ENCODE measurements at regions not wholly inside any gene's neighbourhood (a gene's known extent, or its start where the extent isn't known, plus 50 kb on each side); places are given as distances from the start of the nearest gene placed in this dataset. TPM values are rescaled to one million over a fixed set of nuclear protein-coding genes. Genes with fewer than 3 reads are reported as not detected.

DNA sequence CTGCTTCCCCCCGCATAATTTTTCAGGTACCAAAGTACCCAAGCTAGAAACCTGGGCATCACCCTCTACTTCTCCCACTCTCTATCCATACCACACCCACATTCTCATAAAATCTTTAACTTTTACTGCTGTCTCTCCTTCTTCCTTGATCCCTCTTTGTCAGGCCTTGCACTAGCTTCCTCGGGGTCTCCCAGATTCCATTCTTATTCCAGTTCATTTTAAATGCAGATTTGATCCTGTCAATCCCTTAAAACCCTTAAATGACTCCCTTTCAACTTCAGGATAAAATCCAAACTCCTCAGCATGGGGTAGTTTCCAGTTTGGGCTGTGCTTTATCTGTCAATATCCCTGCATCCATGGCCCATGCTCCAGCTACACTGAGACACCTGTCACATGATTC, 343.5 kb downstream of the PBX1 start:
- Histone ChIP-seq H2AFZ (replicated peaks) (no peak overlapping the region), H3K4me1 (peaks cover 10% of the 10 kb centered on the region), H4K20me1 (ENCODE audit: low read depth) (no peaks in the 10 kb centered on the region), H3K27ac (no peak overlapping the region), H3F3A (ENCODE audit: low read depth) (no peaks in the 10 kb centered on the region), H3K27me3 (no peaks in the 10 kb centered on the region), H3K9me3 (ENCODE audit: low read depth) (no peaks in the 10 kb centered on the region), H3K79me2 (ENCODE audit: low read depth) (no peaks in the 10 kb centered on the region), H3K36me3 (no peaks in the 10 kb centered on the region), H3K4me2 (peak overlapping the region; percentile 45), H3K9ac (no peak overlapping the region), H3K4me3 (no peak overlapping the region)
- DNase-seq (ENCODE audit: low spot score), result peak; percentile 27
- H3K36me3 Mint-ChIP-seq, result no peaks in the 10 kb centered on the region
- TF ChIP-seq EZH2phosphoT487 (IDR thresholded peaks at IDR 0.05) (no peak), EZH2 (IDR thresholded peaks at IDR 0.05) (no peak)
- TF ChIP-seq, protein P1, sequence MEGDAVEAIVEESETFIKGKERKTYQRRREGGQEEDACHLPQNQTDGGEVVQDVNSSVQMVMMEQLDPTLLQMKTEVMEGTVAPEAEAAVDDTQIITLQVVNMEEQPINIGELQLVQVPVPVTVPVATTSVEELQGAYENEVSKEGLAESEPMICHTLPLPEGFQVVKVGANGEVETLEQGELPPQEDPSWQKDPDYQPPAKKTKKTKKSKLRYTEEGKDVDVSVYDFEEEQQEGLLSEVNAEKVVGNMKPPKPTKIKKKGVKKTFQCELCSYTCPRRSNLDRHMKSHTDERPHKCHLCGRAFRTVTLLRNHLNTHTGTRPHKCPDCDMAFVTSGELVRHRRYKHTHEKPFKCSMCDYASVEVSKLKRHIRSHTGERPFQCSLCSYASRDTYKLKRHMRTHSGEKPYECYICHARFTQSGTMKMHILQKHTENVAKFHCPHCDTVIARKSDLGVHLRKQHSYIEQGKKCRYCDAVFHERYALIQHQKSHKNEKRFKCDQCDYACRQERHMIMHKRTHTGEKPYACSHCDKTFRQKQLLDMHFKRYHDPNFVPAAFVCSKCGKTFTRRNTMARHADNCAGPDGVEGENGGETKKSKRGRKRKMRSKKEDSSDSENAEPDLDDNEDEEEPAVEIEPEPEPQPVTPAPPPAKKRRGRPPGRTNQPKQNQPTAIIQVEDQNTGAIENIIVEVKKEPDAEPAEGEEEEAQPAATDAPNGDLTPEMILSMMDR (IDR thresholded peaks at IDR 0.05), result no peak
- no peak overlapping the region for H3K4me3 Mint-ChIP-seq
- H3K4me1 Mint-ChIP-seq, result peaks cover 9% of the 10 kb centered on the region
- peaks cover 2% of the 10 kb centered on the region for H3K27me3 Mint-ChIP-seq (ENCODE audit: insufficient read depth, low read depth)
- H3K27ac Mint-ChIP-seq, result no peak overlapping the region
- peaks cover 13% of the 10 kb centered on the region for H3K9me3 Mint-ChIP-seq

Small RNA genes lying in the stretch of these regions (small RNA-seq; reads per million reads assigned to genes)
- not detected for gene RNU6-755P
